Activated CD4-positive, alpha-beta memory T cell treated with anti-CD3 and anti-CD28 coated beads, Interleukin-2, amount 10 ng/mL, durations not matched to agents 7 days and 5 days (primary cell): ENCODE measurements at regions not wholly inside any gene's neighbourhood (a gene's known extent, or its start where the extent isn't known, plus 50 kb on each side); places are given as distances from the start of the nearest gene placed in this dataset.

Experiments used
- CTCF ChIA-PET: fragments of 350-600 bp; sonication (Branson Sonifier 250); formaldehyde crosslinking; loops from one replicate; lab custom pipeline; 2021; ENCODE audit warnings: antibody characterized with exemption, inconsistent platforms; lab: Charles Lee
- POLR2A ChIA-PET: fragments of 350-600 bp; sonication (Branson Sonifier 250); formaldehyde crosslinking; loops from one replicate; lab custom pipeline; 2021; ENCODE audit warnings: antibody characterized with exemption; lab: Charles Lee
- DNase-seq: peaks from one replicate; pipeline ENCODE4 v3.0.0-alpha.2; 2020
- H3K27ac Mint-ChIP-seq: one replicate; pipeline ENCODE4 v1.8.0; 2021; ENCODE audit warnings: mild to moderate bottlenecking, mixed read lengths
- H3K27me3 Mint-ChIP-seq: one replicate; pipeline ENCODE4 v1.8.0; 2021; ENCODE audit warnings: mixed read lengths
- H3K36me3 Mint-ChIP-seq: one replicate; pipeline ENCODE4 v1.8.0; 2021; ENCODE audit warnings: low read depth, mixed read lengths
- H3K4me1 Mint-ChIP-seq: one replicate; pipeline ENCODE4 v1.8.0; 2021; ENCODE audit warnings: mixed read lengths
- H3K4me3 Mint-ChIP-seq: one replicate; pipeline ENCODE4 v1.8.0; 2021; ENCODE audit warnings: mild to moderate bottlenecking, mixed read lengths
- H3K9me3 Mint-ChIP-seq: one replicate; pipeline ENCODE4 v1.8.0; 2021; ENCODE audit warnings: mixed read lengths

DNA sequence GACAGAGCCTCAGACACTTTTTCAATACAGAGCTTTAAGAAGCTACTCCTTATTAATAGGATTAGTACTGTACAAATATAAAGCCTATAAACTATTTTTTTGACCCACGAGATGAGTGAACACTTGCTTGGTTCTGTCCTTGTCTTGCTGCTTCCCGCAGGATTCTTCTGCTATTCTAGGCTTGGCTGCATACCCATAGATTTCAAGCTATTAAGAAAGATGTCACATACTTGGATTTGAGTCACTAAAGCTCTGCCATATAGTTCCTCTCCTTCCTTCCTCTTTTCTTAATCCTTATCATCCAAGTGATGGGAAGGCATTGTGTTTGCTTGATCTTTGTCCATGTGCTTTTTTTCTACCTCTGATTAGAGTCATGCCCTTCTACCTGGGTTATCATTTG, 361.2 kb upstream of the TRPC7 start:
- Mint-ChIP-seq H3K4me3 (no peak overlapping the region), H3K4me1 (no peaks in the 10 kb centered on the region), H3K27me3 (no peaks in the 10 kb centered on the region), H3K36me3 (no peaks in the 10 kb centered on the region), H3K27ac (no peak overlapping the region), H3K9me3 (peaks cover 2% of the 10 kb centered on the region)
- CTCF ChIA-PET = no interaction called here
- POLR2A ChIA-PET = no interaction called here
- no peak for DNase-seq

GRCh38 chr5:136724161-136724560, 358.8 kb upstream of the TRPC7 start:
- DNase-seq = no peak
- ChIA-PET CTCF (no interaction called here), POLR2A (no interaction called here)
- Mint-ChIP-seq H3K27ac (no peak overlapping the region), H3K36me3 (no peaks in the 10 kb centered on the region), H3K9me3 (no peaks in the 10 kb centered on the region), H3K4me3 (no peak overlapping the region), H3K27me3 (no peaks in the 10 kb centered on the region), H3K4me1 (no peaks in the 10 kb centered on the region)

DNA sequence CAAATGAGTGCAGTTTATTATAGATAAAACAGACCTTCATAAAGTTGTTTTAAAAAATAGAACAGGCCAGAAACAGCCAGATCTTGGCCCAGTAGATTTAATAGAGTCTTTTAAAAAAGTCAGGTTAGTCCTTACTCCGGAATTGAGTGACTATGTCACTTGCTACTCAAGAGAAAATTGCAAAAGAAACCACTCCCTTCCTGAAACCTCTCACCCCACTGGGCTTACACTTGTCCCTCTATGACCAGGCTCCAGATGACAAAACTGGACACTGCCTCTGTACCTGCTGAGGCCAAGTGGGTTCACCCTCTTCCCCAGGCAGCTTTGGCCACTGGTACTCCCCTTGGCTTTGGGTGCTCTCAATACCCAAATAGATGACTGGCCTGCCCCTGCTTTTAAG, 357.2 kb upstream of the TRPC7 start:
- no peaks in the 10 kb centered on the region for H3K4me1 Mint-ChIP-seq
- ChIA-PET CTCF (no interaction called here), POLR2A (no interaction called here)
- no peak overlapping the region for H3K4me3 Mint-ChIP-seq
- peaks cover under 1% of the 10 kb centered on the region for H3K9me3 Mint-ChIP-seq
- H3K27me3 Mint-ChIP-seq = no peaks in the 10 kb centered on the region
- H3K27ac Mint-ChIP-seq = no peak overlapping the region
- no peaks in the 10 kb centered on the region for H3K36me3 Mint-ChIP-seq
- DNase-seq = no peak

GRCh38 chr5:136722086-136722485, 356.7 kb upstream of the TRPC7 start:
- no peak overlapping the region for H3K4me3 Mint-ChIP-seq
- H3K36me3 Mint-ChIP-seq = no peaks in the 10 kb centered on the region
- no peak for DNase-seq
- ChIA-PET CTCF (no interaction called here), POLR2A (no interaction called here)
- peaks cover 3% of the 10 kb centered on the region for H3K9me3 Mint-ChIP-seq
- no peaks in the 10 kb centered on the region for H3K4me1 Mint-ChIP-seq
- no peak overlapping the region for H3K27ac Mint-ChIP-seq
- no peaks in the 10 kb centered on the region for H3K27me3 Mint-ChIP-seq

DNA sequence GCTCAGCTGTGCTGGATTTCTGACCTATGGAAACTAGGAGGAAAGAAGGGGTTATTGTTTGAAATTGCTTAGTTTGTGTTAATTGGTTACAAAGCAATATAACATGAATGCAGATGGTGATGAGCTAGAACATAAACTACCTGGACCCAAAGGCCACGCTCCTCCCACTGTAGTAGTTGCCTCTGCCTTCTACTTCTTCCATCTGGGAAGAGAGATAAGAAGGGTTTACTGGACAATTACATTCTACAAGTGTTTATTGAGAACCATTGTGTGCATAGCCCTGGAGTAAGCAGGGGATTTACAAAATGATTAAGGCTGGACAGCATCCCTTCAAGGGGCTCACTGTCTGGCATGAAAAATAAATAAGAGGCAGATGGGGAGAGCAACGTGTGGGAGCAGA, 355.3 kb upstream of the TRPC7 start:
- Mint-ChIP-seq H3K4me1 (no peaks in the 10 kb centered on the region), H3K27ac (no peak overlapping the region), H3K4me3 (no peak overlapping the region), H3K36me3 (no peaks in the 10 kb centered on the region), H3K27me3 (no peaks in the 10 kb centered on the region), H3K9me3 (peaks cover 3% of the 10 kb centered on the region)
- no peak for DNase-seq
- ChIA-PET CTCF (no interaction called here), POLR2A (no interaction called here)

- no peak for DNase-seq
- CTCF ChIA-PET = no interaction called here
- Mint-ChIP-seq H3K4me1 (no peaks in the 10 kb centered on the region), H3K36me3 (no peaks in the 10 kb centered on the region), H3K9me3 (peaks cover 3% of the 10 kb centered on the region), H3K27ac (no peak overlapping the region), H3K4me3 (no peak overlapping the region), H3K27me3 (no peaks in the 10 kb centered on the region)
- POLR2A ChIA-PET = no interaction called here
These were observed 352.6 kb upstream of the TRPC7 start for GRCh38 chr5:136717917-136718316.

GRCh38 chr5:136714286-136714685, 348.9 kb upstream of the TRPC7 start:
- Mint-ChIP-seq H3K27ac (no peak overlapping the region), H3K36me3 (no peaks in the 10 kb centered on the region), H3K4me3 (no peak overlapping the region), H3K27me3 (no peaks in the 10 kb centered on the region), H3K4me1 (no peaks in the 10 kb centered on the region), H3K9me3 (peaks cover 5% of the 10 kb centered on the region)
- POLR2A ChIA-PET = no interaction called here
- no peak for DNase-seq
- CTCF ChIA-PET = no interaction called here

- H3K4me1 Mint-ChIP-seq = no peaks in the 10 kb centered on the region
- no peak overlapping the region for H3K4me3 Mint-ChIP-seq
- no peak for DNase-seq
- ChIA-PET POLR2A (no interaction called here), CTCF (no interaction called here)
- H3K9me3 Mint-ChIP-seq = peaks cover 5% of the 10 kb centered on the region
- no peak overlapping the region for H3K27ac Mint-ChIP-seq
- no peaks in the 10 kb centered on the region for H3K36me3 Mint-ChIP-seq
- no peaks in the 10 kb centered on the region for H3K27me3 Mint-ChIP-seq
These were observed 347.3 kb upstream of the TRPC7 start for GRCh38 chr5:136712628-136713027.

GRCh38 chr5:136710834-136711233, 345.5 kb upstream of the TRPC7 start:
- Mint-ChIP-seq H3K27ac (no peak overlapping the region), H3K4me3 (no peak overlapping the region), H3K9me3 (peaks cover 2% of the 10 kb centered on the region), H3K27me3 (no peaks in the 10 kb centered on the region), H3K36me3 (no peaks in the 10 kb centered on the region), H3K4me1 (no peaks in the 10 kb centered on the region)
- POLR2A ChIA-PET = no interaction called here
- CTCF ChIA-PET = no interaction called here
- no peak for DNase-seq

DNA sequence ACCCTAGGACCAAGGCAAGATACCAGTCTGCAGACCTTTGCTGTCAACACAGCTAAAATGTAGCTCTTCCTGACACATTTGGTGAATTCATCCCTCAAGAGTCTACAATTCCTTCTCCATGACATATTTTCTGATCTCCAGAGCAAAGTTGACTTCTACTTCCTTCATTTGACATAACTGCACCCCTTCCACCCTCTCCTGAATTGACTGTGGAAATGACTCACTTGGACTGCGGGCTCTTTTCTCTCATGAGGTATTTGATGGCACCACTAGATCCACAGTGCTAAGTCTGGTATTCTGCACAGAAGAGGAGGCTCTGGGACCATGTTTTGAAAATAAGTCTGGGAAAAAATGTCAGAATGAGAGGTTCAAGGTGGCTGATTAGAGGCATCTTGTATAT, 338.4 kb upstream of the TRPC7 start:
- no peak overlapping the region for H3K4me3 Mint-ChIP-seq
- CTCF ChIA-PET = no interaction called here
- no peak overlapping the region for H3K27ac Mint-ChIP-seq

DNA sequence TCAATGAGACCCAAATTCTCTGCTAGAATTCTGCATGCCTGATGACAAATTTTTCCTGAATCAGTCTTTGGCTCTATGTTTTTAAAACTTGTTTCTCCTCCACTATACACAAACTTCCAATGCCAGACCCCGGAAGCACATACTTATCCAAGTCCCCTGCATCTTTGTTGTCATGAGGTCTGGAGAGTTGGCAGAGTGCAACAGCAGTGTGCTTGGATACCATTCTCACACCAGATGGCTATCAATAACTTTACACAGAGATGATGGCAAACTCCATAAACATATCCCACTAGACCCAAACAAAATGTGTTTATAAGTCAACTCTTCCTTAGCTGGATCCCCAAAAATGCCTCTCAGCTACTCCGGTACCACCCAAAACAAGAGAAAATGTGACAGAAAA, 337.7 kb upstream of the TRPC7 start:
- Mint-ChIP-seq H3K27me3 (no peaks in the 10 kb centered on the region), H3K27ac (no peak overlapping the region), H3K4me3 (no peak overlapping the region), H3K36me3 (no peaks in the 10 kb centered on the region), H3K4me1 (no peaks in the 10 kb centered on the region), H3K9me3 (no peaks in the 10 kb centered on the region)
- no peak for DNase-seq
- ChIA-PET CTCF (no interaction called here), POLR2A (no interaction called here)

More for the DNA sequence above, 338.4 kb upstream of the TRPC7 start:
- POLR2A ChIA-PET = no interaction called here
- no peaks in the 10 kb centered on the region for H3K9me3 Mint-ChIP-seq
- no peaks in the 10 kb centered on the region for H3K27me3 Mint-ChIP-seq
- no peak for DNase-seq
- H3K36me3 Mint-ChIP-seq = no peaks in the 10 kb centered on the region
- no peaks in the 10 kb centered on the region for H3K4me1 Mint-ChIP-seq

- Mint-ChIP-seq H3K4me1 (no peaks in the 10 kb centered on the region), H3K27ac (no peak overlapping the region), H3K36me3 (no peaks in the 10 kb centered on the region), H3K4me3 (no peak overlapping the region), H3K27me3 (no peaks in the 10 kb centered on the region), H3K9me3 (no peaks in the 10 kb centered on the region)
- DNase-seq = no peak
- ChIA-PET POLR2A (no interaction called here), CTCF (no interaction called here)
These were observed 335.8 kb upstream of the TRPC7 start for GRCh38 chr5:136701191-136701590.

DNA sequence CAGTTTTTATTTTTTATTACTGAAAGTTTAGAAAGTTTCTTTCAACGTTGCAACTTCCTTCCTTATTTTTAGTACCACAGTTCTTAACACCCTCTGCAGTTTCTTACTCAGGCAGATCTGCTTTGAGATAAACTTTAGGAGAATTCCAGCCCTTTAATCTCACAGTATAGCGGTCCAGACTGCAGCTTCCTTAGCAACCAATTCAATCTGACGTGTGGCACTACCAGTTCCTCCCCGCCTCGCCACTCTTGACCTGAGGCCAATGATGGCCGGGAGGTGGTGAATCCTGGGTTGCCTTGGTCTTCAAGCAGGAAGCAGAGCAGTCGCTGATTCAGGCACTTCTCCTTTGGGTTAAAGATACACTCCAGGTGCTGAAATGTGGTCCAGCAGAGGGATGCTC, 334.3 kb upstream of the TRPC7 start:
- ChIA-PET POLR2A (no interaction called here), CTCF (no interaction called here)
- Mint-ChIP-seq H3K36me3 (no peaks in the 10 kb centered on the region), H3K27me3 (no peaks in the 10 kb centered on the region), H3K4me1 (no peaks in the 10 kb centered on the region), H3K4me3 (no peak overlapping the region), H3K9me3 (no peaks in the 10 kb centered on the region), H3K27ac (no peak overlapping the region)
- DNase-seq = no peak

- ChIA-PET POLR2A (no interaction called here), CTCF (no interaction called here)
- H3K4me1 Mint-ChIP-seq = no peaks in the 10 kb centered on the region
- H3K36me3 Mint-ChIP-seq = no peaks in the 10 kb centered on the region
- no peaks in the 10 kb centered on the region for H3K9me3 Mint-ChIP-seq
- no peak for DNase-seq
- no peak overlapping the region for H3K4me3 Mint-ChIP-seq
- no peak overlapping the region for H3K27ac Mint-ChIP-seq
- no peaks in the 10 kb centered on the region for H3K27me3 Mint-ChIP-seq
These were observed 333.6 kb upstream of the TRPC7 start for GRCh38 chr5:136698970-136699369.

GRCh38 chr5:136694258-136694657, 328.9 kb upstream of the TRPC7 start:
- ChIA-PET POLR2A (no interaction called here), CTCF (no interaction called here)
- no peaks in the 10 kb centered on the region for H3K27me3 Mint-ChIP-seq
- H3K9me3 Mint-ChIP-seq = no peaks in the 10 kb centered on the region
- no peak overlapping the region for H3K4me3 Mint-ChIP-seq
- no peak overlapping the region for H3K27ac Mint-ChIP-seq
- no peaks in the 10 kb centered on the region for H3K4me1 Mint-ChIP-seq
- H3K36me3 Mint-ChIP-seq = no peaks in the 10 kb centered on the region
- no peak for DNase-seq
